HL-60 (cell line): ENCODE measurements at regions not wholly inside any gene's neighbourhood (a gene's known extent, or its start where the extent isn't known, plus 50 kb on each side); places are given as distances from the start of the nearest gene placed in this dataset.

Source experiments
- CTCF ChIP-seq: IDR thresholded peaks from one replicate; pipeline ENCODE4 v1.5.1; 2011; ENCODE audit warnings: low read length, control low read depth, inconsistent platforms; ENCODE audit not compliant: insufficient read depth
- GABPA ChIP-seq: IDR thresholded peaks from 2 replicates; pipeline ENCODE4 v1.6.1; 2012; ENCODE audit warnings: low read depth
- POLR2AphosphoS5 ChIP-seq: IDR thresholded peaks from 2 replicates; pipeline ENCODE4 v1.6.1; 2012; ENCODE audit warnings: low read depth
- SPI1 ChIP-seq: IDR thresholded peaks from 2 replicates; pipeline ENCODE4 v1.6.1; 2012; ENCODE audit warnings: low read depth, mild to moderate bottlenecking, borderline replicate concordance
- TF ChIP-seq, protein P1 (sequence below): IDR thresholded peaks from 2 replicates; pipeline ENCODE4 v1.6.1; 2012; ENCODE audit warnings: low read depth; ENCODE audit not compliant: insufficient replicate concordance

DNA sequence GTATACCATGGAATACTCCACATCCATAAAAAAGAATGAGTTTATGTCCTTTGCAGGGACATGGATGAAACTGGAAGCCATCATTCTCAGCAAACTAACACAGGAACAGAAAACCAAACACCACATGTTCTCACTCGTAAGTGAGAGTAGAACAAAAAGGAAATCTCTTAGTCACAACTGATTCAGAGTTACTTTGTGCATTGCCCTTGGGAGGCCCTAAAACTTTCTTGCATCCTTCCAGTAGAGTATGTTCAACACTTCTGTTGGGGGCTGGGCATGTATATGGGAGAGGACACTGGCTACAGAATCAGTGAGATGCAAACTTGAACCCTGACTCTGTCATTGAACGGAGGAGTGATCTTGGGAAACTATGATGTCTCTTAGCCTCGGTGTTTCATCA is 147.4 kb upstream of the IRX5 start:
- TF ChIP-seq CTCF (no peak), POLR2AphosphoS5 (no peak), GABPA (no peak), SPI1 (no peak)
- TF ChIP-seq, protein P1, sequence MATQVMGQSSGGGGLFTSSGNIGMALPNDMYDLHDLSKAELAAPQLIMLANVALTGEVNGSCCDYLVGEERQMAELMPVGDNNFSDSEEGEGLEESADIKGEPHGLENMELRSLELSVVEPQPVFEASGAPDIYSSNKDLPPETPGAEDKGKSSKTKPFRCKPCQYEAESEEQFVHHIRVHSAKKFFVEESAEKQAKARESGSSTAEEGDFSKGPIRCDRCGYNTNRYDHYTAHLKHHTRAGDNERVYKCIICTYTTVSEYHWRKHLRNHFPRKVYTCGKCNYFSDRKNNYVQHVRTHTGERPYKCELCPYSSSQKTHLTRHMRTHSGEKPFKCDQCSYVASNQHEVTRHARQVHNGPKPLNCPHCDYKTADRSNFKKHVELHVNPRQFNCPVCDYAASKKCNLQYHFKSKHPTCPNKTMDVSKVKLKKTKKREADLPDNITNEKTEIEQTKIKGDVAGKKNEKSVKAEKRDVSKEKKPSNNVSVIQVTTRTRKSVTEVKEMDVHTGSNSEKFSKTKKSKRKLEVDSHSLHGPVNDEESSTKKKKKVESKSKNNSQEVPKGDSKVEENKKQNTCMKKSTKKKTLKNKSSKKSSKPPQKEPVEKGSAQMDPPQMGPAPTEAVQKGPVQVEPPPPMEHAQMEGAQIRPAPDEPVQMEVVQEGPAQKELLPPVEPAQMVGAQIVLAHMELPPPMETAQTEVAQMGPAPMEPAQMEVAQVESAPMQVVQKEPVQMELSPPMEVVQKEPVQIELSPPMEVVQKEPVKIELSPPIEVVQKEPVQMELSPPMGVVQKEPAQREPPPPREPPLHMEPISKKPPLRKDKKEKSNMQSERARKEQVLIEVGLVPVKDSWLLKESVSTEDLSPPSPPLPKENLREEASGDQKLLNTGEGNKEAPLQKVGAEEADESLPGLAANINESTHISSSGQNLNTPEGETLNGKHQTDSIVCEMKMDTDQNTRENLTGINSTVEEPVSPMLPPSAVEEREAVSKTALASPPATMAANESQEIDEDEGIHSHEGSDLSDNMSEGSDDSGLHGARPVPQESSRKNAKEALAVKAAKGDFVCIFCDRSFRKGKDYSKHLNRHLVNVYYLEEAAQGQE, result no peak
